GM19395 (cell line): ENCODE measurements at regions not wholly inside any gene's neighbourhood (a gene's known extent, or its start where the extent isn't known, plus 50 kb on each side); places are given as distances from the start of the nearest gene placed in this dataset.
"Not testable (repeated sequence)": the region's sequence is repeated elsewhere in the genome, so short reads cannot be mapped to it uniquely, and the experiment has no call there.

Experiments used
- ATAC-seq: cut with Tn5 transposase; IDR thresholded peaks from one replicate; pipeline ENCODE4 v1.9.1; 2021; ENCODE audit warnings: mild to moderate bottlenecking, moderate library complexity; ENCODE audit not compliant: unreplicated experiment

- not testable (repeated sequence) for ATAC-seq
These were observed 62.4 kb upstream of the EEF2KMT start for GRCh38 chr16:5160010-5160409.

- not testable (repeated sequence) for ATAC-seq
These were observed 61.9 kb upstream of the EEF2KMT start for GRCh38 chr16:5159537-5159936.

GRCh38 chr16:5158494-5158893 lies 60.9 kb upstream of the EEF2KMT start:
- no peak for ATAC-seq

GRCh38 chr16:5156486-5156885 lies 58.9 kb upstream of the EEF2KMT start:
- ATAC-seq = not testable (repeated sequence)

- ATAC-seq = not testable (repeated sequence)
These were observed 56.4 kb upstream of the EEF2KMT start for GRCh38 chr16:5154006-5154405.

- not testable (repeated sequence) for ATAC-seq
These were observed 53.8 kb upstream of the EEF2KMT start for GRCh38 chr16:5151409-5151808.
